Stromal cell of bone marrow (primary cell): ENCODE measurements at regions not wholly inside any gene's neighbourhood (a gene's known extent, or its start where the extent isn't known, plus 50 kb on each side); places are given as distances from the start of the nearest gene placed in this dataset.
"Not testable (repeated sequence)": the region's sequence is repeated elsewhere in the genome, so short reads cannot be mapped to it uniquely, and the experiment has no call there.

Experiments used
- DNase-seq: peaks from one replicate; pipeline ENCODE4 v3.0.0-alpha.2; 2012; ENCODE audit warnings: low read depth

DNA sequence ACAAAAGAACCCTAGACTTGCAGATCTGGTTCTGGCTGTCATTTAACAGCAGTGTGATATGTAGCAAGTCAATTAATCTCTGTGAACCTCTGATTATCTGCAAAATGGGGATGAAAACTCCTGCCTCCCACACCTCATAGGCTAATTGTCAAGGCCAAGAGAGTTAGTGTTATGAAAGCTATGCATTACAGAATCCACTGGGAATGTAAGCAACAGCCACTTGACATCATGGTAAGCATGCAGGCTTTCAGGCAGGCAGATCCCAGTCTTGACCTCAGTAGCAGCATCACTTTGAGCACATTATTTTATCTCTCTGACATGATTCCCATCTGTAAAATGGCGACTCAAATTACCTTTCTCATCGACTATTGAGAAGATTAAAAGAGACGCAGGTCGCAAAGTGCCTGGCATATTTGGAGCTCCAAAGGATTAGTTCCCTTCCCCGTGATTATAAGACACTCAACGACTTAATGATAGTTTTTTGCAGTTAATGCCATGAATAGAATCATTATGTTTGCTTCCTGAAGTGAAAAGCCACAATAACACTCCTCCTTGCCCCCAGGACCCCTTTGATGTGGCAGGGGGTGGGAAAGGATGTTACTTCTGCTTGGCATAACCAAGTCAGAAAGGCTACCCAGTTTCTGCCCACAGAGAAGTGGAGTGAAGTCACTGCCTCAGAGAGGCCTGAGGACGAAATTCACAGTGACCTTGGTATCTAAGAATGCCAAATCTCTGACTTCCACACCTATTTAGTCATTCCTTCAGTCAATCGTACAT lies 273.0 kb upstream of the NFIA start:
- no peak for DNase-seq

DNA sequence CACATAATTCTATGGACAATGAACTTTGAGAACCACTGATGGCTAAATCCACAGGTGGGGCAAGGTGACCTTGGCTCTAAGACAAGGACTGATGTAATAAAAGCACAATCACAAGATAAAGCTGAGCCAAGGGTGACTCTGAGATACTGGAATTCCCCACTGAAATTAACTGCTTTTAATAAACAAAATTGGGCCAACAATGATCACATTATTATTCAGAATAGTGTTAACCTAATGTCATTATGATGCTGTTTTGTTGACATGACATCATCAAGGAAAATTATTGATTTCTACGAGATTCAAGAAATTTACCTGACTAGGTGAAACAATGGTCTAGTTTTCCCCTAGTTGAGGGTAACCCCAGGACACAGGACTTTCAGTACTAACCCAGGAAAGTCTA lies 273.7 kb upstream of the NFIA start:
- no peak for DNase-seq

DNA sequence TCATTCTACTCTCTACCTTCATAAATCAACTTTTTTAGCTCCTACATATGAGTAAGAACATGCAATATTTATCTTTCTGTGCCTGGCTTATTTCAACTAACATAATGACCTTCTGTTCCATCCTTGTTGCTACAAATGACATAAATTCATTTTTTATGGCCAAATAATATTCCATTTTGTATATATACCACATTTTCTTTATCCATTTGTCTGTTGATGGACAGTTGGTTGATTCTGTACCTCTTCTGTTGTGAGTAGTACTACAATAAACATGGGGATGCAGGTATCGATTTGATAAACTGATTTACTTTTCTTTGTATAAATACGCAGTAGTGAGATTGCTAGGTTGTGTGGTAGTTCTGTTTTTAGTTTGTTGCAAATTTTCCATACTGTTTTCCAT lies 279.5 kb upstream of the NFIA start:
- DNase-seq = no peak

DNA sequence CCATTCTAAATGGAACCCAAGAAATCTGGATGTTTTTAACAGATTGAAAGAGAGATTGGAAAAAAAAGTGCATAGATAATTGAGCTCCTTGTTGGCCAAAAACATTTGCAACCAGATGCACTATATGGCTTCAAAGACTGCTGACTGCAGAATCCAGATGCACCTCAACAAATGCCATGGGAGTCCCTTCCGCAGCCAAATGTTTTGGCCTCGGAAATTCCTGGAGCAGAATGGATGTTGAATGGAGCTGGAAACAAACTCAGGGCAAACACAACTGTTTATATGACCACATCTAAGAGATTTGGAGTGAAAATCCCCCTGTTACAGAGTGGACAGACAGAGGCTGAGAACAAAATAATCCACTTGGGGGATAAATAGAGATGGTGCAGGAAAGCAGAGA lies 285.0 kb upstream of the NFIA start:
- no peak for DNase-seq

DNA sequence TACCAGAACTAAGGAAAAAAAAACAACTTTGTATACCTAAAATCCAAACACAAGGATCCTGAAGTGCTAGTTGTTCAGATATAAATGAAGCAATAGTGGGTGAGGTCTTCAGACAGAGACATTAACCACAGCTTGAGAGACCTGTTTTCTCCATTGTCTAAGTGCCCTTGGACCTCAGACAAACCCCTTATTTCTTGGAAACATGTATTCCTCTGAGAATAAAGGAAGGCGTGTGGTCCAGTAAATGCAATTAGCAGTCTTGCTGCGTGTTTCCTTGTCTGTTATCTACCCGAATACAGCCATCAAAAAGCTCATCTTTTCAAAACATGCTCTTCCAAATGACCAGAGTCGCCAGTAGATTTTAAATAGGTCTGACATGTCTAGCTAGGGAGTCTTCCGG lies 291.1 kb upstream of the NFIA start:
- DNase-seq = no peak

DNA sequence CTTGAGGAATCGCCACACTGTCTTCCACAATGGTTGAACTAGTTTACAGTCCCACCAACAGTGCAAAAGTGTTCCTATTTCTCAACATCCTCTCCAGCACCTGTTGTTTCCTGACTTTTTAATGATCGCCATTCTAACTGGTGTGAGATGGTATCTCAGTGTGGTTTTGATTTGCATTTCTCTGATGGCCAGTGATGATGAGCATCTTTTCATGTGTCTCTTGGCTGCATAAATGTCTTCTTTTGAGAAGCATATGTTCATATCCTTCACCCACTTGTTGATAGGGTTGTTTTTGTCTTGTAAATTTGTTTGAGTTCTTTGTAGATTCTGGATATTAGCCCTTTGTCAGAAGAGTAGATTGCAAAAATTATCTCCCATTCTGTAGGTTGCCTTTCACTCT lies 309.3 kb upstream of the NFIA start:
- not testable (repeated sequence) for DNase-seq

DNA sequence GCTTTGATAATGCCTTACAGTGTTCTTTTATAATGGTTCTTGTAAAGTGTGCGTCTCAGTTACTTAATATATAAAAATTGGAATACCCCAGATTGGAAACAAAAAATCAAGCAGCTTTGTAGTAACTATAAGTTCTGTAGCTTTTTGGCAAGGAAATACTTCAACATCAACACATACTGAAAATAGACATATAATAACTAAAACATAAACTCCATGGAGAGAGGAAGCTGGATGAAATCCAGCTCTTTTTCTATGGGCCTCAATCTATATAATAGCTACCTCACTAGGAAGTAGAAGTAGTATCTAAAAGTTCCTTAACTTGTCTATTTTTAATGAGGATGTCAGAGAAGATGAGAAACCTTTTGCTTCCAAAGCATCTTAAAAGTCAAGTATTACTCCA lies 313.3 kb upstream of the NFIA start:
- DNase-seq = no peak

DNA sequence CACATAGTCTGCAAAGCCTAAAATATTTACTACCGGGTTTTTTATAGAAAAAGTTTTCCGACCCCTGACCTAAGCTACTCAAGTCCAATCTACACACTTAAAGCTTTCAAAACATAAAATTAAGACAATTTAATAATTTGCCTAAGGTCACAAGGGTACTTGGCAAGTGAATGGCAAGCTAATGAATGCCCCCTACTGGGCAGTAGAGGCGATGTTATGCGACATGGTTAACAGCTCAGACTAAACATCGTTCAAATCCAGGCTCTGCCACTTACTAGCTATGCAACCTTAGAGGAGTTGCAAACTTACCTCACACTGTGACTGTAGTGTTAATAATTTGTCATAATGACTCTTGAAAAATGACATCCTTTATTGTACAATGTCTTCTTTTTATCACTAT lies 317.2 kb upstream of the NFIA start:
- DNase-seq = peak; percentile 6

DNA sequence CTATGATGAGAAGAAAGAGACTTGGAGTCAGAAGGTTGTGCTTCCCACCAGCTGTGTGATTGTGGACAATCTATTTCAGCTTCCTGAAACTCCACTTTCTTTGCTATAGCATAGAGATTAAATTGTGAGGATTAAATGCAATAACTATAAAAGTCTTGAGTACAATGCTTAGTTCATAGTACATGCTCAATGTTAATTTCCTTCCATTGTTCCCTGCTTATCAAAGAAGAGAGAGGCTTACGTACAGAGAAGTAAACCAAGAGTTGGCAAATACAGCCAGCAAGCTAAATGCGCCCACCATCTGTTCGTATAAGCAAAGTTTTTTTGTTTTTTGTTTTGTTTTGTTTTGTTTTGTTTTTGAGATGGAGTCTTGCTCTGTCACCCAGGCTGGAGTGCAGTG lies 317.9 kb upstream of the NFIA start:
- no peak for DNase-seq

DNA sequence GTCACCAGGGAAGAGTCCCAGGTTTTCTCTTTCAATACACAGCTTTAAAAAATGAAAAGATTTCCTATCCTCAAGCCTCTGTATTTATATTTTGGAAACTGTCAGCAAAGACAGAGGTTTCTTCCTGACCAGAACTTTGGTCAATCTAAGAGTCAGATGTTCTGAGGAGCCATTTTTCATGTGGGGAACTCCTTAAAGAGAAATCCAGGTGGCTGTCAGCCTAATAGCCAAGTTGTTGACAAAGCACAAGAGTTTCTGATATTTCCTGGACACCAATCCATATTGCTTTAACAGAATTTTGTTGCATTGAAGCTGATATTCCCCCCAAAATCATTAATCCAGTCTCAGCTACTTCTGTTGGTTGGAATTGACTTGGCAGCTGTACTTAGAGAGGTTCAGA lies 318.6 kb upstream of the NFIA start:
- no peak for DNase-seq

DNA sequence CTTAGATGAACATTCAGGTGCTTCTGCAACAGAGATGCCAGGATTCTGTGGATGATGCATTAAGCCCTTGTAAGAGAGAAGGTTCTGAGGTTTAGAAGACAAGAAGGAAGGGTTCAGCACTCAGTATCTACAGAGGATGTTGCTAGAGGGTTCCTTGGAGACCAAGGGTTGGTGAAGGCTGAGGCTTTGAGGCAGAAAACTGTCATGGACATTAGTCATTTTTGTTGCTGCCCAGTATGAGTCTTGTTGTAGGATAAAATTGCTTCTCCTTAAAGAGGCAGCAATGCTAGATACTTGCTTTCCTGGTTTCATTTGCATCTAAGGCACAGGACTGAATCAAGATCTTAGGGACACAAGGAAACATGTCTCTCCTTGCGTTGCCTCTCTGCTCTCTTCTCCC lies 319.4 kb upstream of the NFIA start:
- peak; percentile 10 for DNase-seq

DNA sequence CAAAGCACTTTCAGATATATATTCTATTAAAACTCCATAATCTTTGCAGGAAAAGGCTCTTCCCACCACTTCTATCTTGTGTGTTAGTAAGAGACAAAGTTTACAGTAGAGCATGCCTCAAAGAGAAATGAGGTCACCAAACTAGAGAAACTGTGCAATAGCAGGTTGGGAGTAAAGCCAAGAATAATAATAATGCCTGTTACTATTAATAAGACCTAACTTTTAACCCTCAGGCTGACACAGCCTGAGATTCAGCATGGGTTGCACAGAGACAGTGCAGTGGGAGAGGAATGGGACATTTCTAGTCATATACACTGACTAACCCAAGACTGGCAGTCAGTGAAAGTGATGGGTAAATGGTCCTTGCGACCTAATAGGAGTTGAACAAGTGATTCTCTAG lies 320.2 kb upstream of the NFIA start:
- peak; percentile 38 for DNase-seq

DNA sequence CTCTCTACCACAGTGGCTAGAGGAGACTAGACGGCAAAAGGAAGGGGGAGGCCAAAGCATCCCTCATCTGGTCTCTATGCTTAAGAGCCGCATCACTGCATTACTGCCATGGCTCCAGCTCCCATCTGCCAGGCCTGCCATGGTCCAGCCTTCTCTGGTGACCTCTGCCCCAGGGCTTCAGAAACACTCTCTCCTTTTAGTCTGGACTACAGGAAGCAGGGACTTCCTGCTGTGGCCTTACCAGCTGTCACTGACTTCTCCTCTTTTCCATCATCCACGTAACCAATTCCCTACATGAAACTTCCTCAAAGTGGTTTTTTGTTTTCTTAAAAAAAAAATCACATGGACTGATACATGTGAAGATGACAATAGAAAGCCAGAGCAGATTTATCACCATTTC lies 323.1 kb upstream of the NFIA start:
- DNase-seq = no peak

DNA sequence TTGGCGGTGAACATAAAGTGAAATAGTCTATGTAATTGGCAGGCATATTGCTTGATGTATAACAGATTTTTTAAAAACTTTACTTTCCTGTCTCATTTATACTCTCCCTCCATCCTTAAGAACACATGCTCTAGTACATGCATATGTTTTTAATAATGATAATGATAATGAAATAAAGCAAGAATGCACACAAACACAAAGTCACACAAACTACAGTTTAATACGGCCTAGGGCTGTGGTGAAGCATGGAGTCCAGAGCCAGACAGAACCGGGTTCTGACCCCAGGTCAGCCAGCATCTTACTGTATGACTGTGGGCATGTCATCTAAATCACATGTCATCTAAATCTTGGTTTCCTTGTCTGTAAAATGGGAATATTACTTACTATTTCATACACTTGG lies 324.9 kb upstream of the NFIA start:
- DNase-seq = no peak

DNA sequence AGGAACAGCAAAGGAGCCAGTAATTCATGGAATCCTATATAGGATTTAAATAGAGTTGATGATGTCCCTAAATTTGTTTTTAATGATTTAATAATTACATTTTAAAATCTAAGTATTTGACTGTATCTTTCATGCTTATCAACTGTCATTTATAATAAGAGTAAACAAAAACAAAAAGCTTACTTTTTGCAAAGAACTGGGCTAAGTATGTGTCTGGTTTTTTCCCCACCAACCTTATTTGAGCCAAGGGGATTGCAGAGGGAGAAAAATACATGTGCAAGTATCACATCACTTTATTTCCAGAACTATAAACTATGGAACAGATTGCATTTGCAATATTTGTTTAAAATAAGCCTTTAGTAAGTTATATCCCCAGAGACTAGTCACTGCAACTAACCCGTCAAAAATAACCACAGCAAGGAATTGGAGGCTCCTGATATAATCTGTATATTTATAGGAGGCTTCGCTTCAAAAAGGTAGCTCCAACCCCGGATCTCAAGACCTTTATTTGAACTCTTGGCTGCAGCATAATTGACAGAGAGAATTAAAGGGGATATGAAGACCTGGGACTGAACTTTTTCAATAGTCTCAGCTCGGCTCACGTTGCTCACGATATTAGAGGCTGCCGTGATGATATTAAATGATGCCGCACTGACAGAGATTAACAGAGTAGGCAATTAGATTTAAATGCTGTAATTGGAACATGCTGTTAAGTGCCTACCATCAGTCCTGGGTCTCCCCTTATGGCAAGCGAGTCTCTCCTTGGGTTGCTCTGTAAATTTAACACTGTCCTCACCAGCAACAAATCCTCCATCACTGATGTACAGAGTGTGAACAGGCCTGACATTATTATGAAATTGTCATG lies 329.1 kb upstream of the NFIA start:
- no peak for DNase-seq

DNA sequence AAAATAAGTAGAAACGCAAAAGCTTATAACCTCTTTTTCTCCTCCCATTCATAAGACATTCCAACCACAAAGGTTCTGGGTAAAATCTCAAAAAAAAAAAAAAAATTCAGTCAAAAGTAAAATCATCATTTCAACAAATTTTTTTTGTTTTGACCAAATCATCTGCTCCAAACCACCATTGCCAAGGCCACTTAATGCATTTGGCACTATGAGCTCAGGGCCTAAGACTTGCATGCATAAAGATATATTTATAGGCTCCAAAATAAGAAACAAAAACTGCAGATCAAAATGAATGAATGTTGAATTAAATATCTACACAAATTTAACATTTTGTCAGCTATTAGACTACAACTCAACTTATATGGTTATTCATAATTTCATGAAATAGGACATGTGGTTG lies 331.1 kb upstream of the NFIA start:
- no peak for DNase-seq

DNA sequence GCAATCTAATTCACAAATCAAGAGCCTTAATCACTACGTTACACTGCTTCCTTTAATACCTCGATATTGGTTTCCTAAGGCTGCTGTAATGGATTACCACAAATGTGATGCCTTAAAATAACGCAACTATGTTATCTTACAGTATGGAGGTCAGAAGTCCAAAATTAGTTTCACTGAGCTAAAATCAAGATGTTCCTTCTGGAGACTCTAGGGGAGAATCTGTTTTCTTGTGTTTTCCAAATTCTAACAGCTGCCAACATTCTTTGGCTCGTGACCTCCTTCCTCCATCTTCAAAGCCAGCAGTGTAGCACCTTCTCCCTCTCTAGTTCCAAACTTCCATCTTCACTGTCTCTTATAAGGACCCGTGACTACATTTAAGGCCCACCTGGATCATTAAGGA lies 335.0 kb upstream of the NFIA start:
- DNase-seq = no peak

DNA sequence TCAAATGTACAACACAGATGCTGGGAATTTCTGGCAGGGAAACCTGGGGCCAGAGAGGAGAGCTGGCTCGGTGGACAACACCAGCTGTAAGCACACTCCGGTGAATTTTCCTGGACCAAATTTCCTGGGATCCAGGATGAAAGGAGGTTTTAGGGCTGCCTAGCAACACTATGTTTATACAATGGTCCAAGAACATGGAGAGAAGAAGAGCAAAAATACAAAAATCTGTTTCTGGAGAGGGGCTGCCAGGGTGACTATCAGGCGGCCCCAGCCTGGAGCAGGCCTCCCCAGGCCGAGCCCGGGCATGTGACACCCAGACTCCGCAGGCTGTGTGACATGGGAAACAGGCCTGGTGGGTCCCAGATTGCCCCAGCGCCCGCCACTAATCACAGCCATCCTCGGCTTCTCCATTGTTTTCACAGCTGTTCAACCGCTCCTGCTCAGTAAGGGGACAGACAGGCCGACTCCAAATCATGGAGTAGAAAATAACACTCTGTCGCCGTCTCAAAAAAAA lies 336.0 kb upstream of the NFIA start:
- DNase-seq = no peak

DNA sequence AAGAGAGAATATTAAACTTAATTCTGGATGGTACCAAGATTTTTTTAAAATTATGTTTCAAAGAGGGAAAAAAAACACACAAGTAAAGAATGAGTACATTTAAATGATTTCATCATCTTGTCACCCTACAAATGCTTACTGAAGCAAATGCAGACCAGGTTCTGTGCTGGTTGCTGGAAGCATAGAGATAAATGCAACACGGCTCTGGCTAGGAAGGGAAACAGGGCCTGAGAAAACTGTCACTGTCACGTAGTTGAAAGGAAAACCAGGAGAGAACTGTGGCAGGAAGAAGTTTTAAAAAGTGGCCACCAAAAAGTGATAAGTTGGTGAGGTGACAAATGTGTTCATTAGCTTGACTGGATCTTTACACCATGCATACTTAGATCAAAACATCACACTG lies 336.9 kb upstream of the NFIA start:
- DNase-seq = no peak

DNA sequence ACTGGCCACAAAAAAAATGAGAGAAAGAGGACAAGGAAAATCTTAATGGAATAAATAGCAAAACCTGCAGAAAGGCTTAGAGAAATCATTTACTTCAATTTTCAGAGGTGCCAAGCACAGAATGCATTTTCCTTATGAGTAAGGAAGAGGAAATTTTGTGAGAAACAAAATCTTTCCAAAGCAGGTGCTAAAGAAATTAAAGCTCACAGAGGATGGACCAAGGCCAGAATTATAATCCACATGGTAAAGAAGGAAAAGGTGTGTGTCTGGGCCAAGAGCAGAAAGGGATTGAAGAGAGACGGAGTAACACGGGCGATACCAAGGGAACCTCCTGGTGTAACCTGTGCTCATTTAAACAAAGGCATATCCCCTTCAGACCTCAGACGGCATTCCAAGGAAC lies 340.0 kb upstream of the NFIA start:
- DNase-seq = no peak

DNA sequence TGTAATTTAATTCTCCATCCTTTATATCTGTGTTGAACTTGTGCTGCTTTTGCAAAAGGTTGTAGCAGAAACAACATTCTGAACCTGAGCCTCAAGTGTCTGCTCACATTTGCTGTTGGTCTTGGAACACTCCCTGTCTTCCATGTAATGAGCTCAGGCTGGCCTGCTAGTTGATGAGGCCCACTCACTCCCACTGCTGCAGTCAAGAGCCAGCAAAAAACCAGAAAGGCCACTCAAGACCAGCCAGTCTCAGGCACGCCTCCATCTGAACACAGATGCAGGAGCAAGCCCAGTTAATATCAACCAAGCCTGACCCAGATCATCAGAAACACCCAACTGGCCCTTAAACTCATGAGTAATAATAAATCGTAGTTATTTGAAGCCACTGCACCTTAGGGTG lies 342.2 kb upstream of the NFIA start:
- DNase-seq = no peak

DNA sequence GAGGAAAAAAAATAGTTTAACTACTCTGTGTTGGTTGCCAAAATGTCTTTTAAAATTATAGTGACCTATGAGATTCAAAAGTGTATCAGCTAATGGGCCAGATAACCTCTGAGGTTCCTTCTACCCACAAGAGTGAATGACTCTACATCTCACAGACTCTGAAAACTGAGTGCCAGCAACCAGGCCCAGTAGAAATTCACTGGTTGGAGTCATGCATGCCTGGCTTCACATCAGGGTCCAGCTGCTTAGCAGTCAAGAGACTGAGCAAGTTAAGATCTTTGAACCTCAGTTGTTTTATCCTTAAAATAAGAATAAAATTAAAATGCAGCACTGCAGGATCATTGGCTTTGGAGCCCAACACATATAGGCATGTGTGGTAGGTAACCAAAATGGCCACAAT lies 342.6 kb upstream of the NFIA start:
- no peak for DNase-seq

DNA sequence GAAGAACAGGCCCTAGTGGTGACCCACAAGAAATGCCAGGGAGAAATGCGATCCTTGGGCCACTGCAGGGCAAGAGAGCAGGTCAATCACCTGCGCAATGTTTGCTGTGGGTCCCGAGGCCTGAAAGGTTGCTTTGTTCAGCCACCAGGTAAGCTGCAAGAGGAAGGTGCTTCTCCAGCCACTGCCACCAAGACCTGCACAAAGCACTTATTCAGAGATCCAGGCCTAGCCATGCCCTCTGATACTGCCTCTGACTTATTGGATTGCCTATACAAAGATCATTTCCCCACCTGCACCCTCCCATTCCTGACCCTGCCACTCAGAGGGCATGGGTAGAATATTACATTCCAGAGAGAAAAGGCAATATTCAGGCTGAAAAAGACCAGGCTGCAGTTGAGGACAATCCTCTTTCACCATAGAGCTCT lies 349.4 kb upstream of the NFIA start:
- DNase-seq = no peak
